GM12865 (cell line): ENCODE measurements at regions not wholly inside any gene's neighbourhood (a gene's known extent, or its start where the extent isn't known, plus 50 kb on each side); places are given as distances from the start of the nearest gene placed in this dataset.

Experiments
- DNase-seq: peaks from one replicate; pipeline ENCODE4 v3.0.0; 2010; ENCODE audit warnings: low read depth
- H3K4me3 ChIP-seq: 2 replicates; pipeline ENCODE4 v1.5.1; 2011; ENCODE audit warnings: mild to moderate bottlenecking, low read depth, low read length, control low read depth
- CTCF ChIP-seq: IDR thresholded peaks from 2 replicates; pipeline ENCODE4 v1.5.1; 2011; ENCODE audit warnings: low read length, control low read depth, low read depth, inconsistent platforms; ENCODE audit not compliant: insufficient read depth; ENCODE audit errors: missing control alignments

DNA sequence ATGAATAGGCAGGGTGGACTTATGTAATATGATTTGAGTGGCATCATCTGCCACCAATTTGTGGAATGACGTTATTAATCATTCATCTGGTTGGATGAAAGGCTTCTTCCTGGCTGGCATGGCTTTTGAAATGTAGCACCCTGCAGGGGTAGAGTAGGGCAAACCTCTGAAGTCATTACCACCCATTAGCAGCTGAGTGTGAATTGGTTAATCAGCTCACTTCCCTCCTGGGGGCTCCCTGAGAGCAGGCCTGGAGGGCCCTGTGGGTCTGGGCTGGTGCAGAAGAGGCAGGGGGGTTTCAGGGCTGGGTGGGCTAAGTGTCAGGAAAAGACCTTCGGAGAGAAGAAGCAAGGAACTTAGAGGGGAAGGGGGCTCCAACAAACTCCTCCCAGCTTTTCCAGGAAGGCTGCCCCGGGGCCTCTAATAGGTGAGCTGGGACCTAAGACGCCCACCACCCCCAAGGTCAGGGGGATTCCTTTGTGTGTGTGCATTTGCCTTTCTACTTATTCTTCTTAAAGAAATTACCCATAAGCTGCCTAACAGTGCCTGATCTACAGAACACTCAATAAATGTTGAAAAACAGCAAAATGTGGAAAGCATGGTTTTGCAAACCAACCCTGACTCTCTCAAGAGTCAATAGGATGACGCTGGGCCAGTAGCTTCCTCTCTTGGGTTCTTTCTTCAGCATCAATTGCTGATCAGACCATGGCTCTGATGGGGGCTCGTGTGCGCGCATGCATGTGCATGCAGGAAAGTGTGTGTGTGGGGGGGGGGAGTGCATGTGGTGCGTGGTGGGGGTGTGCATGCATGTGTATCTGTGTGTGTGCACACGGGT, 49.7 kb upstream of the ZNF516 start:
- no peak overlapping the region for H3K4me3 ChIP-seq
- DNase-seq, result no peak
- no peak for TF ChIP-seq CTCF
